Epithelial cell of prostate (primary cell): ENCODE measurements at regions not wholly inside any gene's neighbourhood (a gene's known extent, or its start where the extent isn't known, plus 50 kb on each side); places are given as distances from the start of the nearest gene placed in this dataset.

Experiments
- DNase-seq: peaks from one replicate; pipeline ENCODE4 v3.0.0-alpha.2; 2011; ENCODE audit warnings: low read depth, low spot score
- H3K27ac ChIP-seq: fragments of 450-650 bp; 2 replicates; pipeline ENCODE4 v1.5.1; 2017; ENCODE audit warnings: mild to moderate bottlenecking

GRCh38 chr12:90188857-90189256 is 480.2 kb upstream of the ATP2B1 start:
- no peak overlapping the region for H3K27ac ChIP-seq
- DNase-seq, result no peak

GRCh38 chr12:90183201-90183600 is 474.6 kb upstream of the ATP2B1 start:
- H3K27ac ChIP-seq, result no peak overlapping the region
- no peak for DNase-seq

DNA sequence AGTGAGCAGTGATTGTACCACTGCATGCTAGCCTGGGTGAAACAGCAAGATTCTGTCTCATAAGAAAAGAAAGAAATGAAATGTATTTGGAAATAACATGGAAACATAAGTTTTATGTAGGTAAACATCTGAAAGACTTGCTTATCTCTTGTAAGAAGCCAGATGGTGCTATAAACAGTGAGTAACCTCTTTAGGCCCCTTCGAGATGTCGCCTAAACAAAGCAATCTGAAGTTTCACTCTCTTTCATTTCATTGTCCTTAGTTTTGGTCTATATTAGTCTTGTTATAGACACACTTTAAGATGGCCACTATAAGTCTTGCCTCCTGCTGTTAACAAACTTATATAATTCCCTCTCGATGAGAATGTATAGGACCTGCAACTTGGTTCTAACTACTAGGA is 472.6 kb upstream of the ATP2B1 start:
- DNase-seq, result no peak
- H3K27ac ChIP-seq, result no peak overlapping the region

DNA sequence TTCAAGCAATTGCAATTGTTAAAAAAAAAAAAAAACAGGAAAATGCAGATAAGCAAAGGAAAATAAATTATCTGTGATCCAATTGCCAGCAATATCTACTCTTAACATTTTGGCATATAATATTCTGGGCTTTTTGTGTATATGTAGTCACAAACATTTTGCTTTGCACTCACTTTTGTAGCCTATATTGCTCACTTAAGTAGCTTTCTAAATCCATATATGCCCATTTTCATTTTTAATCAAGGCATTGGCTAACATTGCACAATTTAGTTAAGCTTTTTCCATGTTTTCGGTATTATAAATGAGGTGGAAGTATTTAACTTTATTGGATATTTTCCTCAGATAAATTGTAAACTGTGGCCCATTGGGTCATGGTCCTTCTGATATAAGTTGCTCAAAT is 466.3 kb upstream of the ATP2B1 start:
- DNase-seq, result no peak
- no peak overlapping the region for H3K27ac ChIP-seq

DNA sequence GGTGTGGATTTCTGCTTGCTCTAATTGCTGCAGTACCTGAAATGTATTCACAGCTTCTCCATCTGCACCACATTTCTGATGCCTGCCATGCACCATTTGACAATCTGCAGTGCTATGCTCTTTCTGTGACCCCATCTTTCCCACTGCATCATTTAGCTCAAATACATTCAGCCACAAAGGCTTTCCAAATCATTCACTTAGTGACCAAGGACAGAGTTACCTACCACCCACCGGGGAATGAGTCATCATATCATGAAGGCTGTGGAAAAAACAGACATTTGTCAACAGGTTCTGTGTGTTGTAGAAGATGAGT is 465.5 kb upstream of the ATP2B1 start:
- H3K27ac ChIP-seq, result no peak overlapping the region
- no peak for DNase-seq

DNA sequence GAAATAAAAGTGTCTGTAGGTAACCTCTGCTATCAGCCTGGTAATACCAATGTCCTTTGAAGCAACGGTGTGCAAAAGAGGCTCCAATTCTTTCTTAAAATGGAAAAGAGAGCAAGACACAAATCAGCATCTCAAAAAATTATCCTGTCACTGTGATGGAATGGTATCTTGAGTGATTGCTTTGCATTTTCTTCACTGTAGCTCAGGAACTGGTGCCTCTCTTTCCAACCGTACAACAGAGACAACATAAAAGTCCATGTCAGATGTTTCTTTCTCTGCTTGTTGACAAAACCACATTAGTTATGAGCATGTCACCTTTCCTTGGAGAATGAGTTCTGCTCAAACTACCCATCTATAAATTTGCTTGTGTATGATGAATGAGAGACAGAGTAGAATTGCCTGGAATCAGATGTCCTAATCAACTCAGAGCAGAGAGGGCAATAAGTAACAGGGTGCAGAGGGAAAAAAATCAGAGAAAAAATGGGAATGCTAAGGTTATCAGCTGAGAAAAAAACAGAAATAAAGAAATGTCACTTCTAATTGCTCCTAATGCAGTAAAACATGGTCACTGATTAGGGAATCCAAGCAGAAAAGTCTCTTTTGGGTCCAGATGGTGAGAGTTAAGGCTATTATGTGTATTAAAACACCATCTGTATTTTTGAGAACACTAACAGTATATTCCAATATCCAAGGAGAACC is 465.0 kb upstream of the ATP2B1 start:
- DNase-seq, result no peak

GRCh38 chr12:90172524-90172923 is 463.9 kb upstream of the ATP2B1 start:
- DNase-seq, result no peak
- no peak overlapping the region for H3K27ac ChIP-seq

More for the DNA sequence above, 465.0 kb upstream of the ATP2B1 start:
- no peak overlapping the region for H3K27ac ChIP-seq

DNA sequence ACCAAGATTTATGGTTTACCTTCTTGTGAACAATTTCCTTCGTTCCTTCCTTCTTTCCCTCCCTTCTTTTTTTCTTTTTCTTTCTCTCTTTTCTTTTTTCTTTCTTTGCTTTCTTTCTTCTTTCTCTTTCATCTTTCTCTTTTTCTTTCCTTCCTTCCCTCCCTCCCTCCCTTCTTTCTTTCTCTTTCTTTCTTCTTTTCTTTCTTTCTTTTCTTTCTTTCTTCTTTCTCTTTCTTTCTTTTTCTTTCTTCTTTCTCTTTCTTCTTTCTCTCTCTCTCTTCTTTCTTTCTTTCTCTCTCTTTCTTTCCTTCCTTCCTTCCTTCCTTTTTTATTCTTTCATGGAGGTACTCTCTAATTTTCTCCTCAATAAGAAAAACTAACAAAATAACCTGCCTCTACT is 462.1 kb upstream of the ATP2B1 start:
- no peak overlapping the region for H3K27ac ChIP-seq
- DNase-seq, result no peak

DNA sequence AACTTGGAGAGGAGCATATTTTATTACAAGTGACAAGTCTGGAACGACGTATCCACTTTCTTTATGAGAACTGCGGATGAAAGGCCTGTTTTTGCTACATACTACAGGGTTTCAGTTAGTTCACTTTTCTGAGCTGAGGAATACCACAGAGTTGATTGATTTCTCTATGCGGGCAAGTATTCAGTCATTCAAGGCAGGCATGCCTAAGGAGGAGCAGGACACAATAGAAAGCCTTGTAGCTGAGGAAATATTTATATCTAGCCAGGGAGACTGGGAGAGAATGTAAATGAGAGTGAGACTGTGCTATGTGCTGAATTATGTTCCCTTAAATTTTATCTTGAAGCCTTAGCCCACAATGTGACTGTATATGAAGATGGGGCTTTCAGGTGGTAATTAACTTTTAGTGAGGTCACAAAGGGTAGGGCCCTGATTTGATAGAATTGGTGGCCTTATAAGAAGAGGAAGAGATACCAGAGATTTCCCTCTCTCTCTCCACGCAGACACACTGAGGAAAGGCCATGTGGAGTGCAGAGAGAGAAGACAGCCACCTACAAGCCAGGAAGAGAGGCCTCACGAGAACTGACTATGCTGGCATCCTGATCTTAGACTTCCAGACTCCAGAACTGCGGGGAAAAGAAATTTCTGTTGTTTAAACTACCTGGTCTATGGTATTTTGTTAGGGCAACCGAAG is 459.0 kb upstream of the ATP2B1 start:
- H3K27ac ChIP-seq, result no peak overlapping the region
- DNase-seq, result no peak

- DNase-seq, result no peak
- H3K27ac ChIP-seq, result no peak overlapping the region
Measured at GRCh38 chr12:90166671-90167070, 458.0 kb upstream of the ATP2B1 start.

DNA sequence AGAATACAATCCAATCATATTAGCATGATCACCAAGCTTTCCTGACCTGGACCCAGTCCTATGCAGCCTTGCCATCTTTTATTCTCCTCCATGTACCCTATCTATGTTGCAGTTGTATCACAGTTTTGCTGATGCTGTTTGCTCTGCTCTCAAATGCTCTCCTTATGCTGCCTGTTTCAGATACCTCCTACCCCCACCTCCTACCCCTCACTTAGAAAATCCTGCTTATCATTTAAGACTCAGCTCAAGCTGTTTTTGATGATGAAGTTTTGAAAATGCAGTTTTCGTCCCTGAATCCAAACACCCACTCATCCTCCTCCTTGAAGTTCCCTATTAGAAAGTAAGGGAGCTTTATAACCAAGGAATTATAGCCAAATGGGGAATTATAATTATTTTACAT is 457.4 kb upstream of the ATP2B1 start:
- no peak for DNase-seq
- H3K27ac ChIP-seq, result no peak overlapping the region

DNA sequence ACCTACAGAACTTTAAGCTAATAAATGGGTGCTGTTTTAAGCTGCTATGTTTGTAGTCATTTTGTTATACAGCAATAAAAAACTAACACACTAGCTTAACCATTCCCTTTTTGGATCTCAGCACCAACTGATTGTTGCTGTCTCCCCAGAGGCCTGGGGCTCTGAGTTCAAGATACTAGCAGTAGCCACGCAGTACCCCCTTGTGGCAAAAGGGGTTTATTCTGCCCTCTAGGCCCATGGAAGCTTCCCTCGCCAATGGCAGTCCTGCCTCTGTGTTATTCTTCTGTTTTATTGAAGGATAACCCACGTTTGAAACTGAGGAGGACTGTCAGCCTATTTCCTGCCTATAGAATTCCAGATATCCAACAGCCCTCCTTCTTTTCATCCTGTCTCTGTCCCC is 455.3 kb upstream of the ATP2B1 start:
- DNase-seq, result no peak
- no peak overlapping the region for H3K27ac ChIP-seq

DNA sequence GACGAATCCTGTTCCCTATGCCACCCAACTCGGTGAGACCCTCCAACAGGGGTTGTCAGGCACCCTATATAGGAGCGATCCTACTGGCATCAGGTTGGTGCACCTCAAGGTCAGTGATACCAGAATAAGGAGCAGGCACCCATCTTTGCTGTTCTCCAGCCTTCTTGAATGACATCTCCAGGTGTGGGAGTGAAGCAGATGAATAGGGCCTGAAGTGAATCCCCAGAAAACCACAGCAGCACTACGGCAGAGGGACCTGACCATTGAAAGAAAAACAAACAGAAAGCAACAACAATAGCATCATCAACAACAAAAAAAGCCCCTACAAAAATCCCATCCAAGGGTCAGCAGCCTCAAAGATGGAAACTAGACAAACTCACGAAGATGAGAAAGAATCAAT is 445.2 kb upstream of the ATP2B1 start:
- no peak overlapping the region for H3K27ac ChIP-seq
- DNase-seq, result no peak

DNA sequence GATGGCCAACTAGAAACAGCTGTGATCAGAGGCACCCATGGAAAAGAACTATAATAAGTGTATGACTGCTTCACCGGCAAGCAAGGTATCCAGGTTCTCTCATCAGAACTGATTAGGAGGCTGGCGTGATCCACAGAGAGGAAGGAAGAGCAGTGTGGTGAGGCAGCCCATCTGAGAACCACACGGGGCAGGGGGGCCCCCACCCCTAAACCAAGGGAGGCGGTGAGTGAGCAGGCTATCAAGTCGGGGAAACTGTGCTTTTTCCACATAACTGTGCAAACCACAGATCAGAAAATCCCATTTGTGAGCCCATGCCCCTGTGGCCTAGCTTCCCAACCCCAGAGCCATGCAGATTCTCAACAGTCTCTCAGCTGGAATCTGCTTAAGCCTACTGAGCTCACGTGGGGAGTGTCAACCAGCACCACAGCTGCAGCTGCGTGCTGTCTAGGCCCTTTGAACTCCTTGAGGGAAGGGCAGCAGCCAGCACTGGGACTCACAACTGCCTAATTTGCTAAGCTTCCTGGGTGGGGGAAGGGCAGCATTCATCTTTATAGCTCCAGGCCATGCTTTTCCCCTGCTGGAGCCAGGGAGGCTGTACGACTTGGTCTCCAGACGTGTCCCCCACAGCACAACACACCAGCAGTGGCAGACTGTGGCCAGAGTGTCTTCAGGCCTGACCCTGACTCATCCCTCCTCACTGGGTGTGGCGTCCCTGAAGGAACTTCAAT is 444.4 kb upstream of the ATP2B1 start:
- no peak for DNase-seq
- H3K27ac ChIP-seq, result no peak overlapping the region

GRCh38 chr12:90151491-90152015 is 442.9 kb upstream of the ATP2B1 start:
- no peak overlapping the region for H3K27ac ChIP-seq
- DNase-seq, result no peak

DNA sequence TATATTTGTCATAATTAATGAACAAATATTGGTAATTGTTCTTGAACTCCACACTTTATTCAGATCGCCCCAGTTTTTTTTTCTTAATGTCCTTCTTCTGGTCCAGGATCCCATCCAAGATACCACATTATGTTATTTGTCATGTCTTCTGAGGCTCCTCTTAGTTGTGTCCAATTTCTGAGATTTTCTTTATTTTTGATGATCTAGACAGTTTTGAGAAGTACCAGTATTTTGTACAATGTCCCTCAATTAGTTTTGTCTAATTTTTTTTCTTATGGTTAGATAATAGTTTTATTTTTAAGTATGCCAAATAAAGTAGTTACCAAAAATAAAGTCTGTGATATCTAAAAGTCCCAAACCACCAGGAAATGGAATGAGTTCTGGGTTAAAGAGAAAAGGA is 440.8 kb upstream of the ATP2B1 start:
- no peak for DNase-seq
- H3K27ac ChIP-seq, result no peak overlapping the region

DNA sequence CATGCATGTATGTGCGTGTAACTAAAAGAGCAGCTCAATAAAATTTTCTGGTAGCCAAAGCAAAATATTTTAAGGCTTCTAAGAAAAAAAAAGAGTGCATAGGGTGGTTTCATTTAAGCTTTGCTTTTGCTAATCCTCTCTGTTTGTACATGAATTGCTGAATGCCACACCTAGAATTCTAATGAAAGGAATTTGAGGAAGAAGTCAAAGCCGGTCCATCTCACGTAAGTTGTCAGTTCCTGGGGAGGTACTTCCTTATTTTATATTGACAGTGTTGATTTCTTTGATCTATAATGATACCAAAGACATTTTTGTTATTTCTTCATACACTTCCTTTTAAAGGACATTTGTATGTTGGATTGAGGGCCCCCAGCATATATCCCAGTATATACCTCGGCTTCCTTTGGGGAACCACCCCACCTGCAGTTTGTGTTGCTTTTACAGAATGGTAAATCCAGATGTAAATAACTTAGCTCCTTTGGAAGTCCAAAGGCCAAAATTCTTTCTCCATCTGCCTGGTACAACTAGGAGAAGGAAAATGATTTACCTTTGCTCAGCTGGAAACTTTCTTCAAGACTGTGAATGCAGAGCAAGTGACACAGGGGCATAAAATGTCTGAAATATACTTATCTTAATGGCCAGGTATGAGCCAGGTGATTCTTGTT is 420.9 kb upstream of the ATP2B1 start:
- peak overlapping the region; percentile 42 for H3K27ac ChIP-seq
- DNase-seq, result no peak

GRCh38 chr12:90128526-90128925 is 419.9 kb upstream of the ATP2B1 start:
- DNase-seq, result no peak
- H3K27ac ChIP-seq, result peak overlapping the region; percentile 42

DNA sequence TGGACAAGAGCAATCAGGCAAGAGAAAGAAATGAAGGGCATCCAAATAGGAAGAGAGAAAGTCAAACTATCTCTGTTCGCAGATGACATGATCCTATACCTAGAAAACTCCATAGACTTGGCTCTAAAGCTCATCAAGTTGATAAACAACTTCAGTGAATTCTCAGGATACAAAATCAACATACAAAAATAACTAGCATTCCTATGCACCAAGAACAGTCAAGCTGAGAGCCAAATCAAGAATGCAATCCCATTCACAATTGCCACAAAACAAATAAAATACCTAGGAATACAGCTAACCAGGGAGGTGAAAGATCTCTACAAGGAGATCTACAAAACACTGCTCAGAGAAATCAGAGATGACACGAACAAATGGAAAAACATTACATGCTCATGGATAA is 417.5 kb upstream of the ATP2B1 start:
- H3K27ac ChIP-seq, result no peak overlapping the region
- DNase-seq, result no peak

- DNase-seq, result no peak
Measured at GRCh38 chr12:90124914-90125313, 416.3 kb upstream of the ATP2B1 start.

DNA sequence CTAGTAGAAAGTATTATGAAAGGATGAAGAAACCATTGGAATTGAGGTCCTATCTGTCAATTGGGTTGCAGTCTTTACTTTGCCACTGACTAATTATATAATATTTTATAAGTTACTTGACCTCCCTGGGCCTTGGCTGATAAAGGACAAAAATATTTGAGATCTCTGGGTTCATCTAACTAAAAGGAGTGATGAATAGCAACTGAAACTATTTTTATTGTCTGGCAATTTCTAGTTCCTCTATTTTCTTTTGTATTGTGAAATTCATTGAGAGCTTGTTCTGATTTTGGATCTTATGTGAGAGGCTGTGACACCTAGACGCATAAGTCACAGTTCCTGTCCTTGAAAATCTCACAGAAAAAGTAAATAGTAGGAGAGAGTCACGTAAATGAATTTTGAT is 415.7 kb upstream of the ATP2B1 start:
- no peak for DNase-seq

More at GRCh38 chr12:90124914-90125313, 416.3 kb upstream of the ATP2B1 start:
- H3K27ac ChIP-seq, result no peak overlapping the region

More for the DNA sequence above, 415.7 kb upstream of the ATP2B1 start:
- H3K27ac ChIP-seq, result no peak overlapping the region
